Pons (tissue), 1 donor: ENCODE measurements at regions not wholly inside any gene's neighbourhood (a gene's known extent, or its start where the extent isn't known, plus 50 kb on each side); places are given as distances from the start of the nearest gene placed in this dataset.

ENCODE experiments used
- DNase-seq: peaks from one replicate; pipeline ENCODE4 v3.0.0-alpha.2; 2016; ENCODE audit warnings: low spot score

DNA sequence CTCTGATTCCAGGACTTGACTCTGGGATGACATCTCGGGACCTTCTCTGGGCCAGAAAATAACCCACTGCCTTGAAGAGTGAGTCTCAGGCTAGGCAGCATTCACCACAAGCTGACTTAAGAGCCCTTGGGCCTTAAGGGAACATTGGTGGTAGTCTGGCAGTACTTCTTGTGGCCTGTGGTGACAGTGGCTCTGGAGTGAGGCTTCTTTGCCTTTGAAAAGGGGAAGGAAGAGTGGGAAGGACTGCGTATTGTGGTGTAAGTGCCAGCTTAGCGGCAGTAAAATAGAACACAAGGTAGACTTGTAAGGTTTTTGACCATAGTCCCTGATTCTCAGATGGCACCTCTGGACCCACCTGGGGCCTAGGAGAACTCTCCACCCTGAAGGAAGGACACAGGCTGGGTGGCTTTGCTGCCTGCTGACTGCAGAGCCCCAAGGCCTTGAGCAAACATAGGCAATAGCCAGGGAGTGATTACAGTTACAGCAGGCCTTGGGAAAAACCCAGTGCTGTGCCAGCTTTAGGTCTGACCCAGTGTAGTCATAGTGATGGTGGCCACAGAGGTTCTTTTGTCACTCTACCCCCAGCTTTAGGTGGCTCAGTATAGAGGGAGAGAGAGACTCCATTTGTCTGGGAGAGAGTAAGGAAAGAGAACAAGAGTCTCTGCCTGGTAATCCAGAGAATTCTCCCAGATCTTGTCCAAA is 483.9 kb downstream of the SH2D4B start:
- peak; percentile 11 for DNase-seq

DNA sequence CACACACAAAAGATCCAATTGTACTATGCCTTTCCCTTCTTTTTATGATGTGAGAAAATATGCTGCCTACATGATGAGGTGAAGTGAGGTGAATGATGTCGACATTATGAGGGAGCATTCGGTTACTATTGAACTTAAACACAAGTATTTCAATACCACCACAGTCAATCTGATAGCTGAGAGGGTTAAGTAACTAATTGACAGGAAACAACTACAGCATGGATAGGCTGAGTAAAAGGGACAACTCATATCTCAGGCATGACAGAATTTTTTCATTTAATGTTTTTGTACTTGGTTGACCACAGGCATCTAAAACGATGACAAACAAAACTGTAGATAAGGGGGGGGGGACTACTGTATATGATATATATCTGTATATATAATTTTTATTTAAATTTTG is 488.9 kb downstream of the SH2D4B start:
- DNase-seq: no peak

DNA sequence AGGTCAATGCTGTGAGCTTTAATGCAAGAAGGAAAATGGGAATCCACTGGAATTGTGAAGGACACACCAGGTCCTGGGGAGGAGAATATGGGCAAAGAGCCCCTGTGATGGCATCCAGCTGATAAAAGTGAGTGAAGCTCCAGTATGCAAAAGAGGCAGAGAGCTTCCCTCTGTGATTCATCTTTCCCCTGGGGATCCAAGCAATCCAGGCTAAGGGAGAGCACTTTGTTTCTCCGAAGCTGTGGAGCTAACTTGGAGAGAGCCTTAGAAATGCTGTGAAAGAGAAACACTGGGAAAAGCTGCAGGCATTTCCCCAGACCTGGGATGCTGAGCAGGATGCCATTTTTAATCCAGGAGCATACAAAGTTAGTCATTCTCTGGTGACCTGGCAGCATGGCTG is 489.5 kb downstream of the SH2D4B start:
- DNase-seq: no peak

- no peak for DNase-seq
Measured at GRCh38 chr10:81027706-81028105, 490.0 kb downstream of the SH2D4B start.

- no peak for DNase-seq
Measured at GRCh38 chr10:81031774-81032173, 494.1 kb downstream of the SH2D4B start.

- DNase-seq: no peak
Measured at GRCh38 chr10:81034383-81034782, 496.7 kb downstream of the SH2D4B start.

DNA sequence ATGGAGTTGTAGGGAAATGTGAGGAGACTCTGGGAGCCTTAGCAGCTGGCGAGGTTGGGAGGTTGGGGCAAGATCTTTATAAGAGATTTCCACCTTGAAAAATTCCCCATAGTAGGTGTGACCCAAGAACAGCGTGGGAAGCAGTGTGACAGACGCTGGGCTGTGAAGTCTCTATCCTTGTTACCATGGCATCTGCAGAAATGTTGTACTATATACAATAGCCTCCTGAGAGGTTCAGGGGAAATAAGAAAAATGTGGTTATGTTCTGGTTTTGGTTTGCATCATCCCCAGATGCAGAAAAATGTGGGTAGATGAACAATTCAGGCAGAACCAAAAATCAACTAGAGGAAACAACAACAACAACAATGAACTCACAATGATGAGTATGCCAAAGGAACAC is 498.6 kb downstream of the SH2D4B start:
- no peak for DNase-seq

DNA sequence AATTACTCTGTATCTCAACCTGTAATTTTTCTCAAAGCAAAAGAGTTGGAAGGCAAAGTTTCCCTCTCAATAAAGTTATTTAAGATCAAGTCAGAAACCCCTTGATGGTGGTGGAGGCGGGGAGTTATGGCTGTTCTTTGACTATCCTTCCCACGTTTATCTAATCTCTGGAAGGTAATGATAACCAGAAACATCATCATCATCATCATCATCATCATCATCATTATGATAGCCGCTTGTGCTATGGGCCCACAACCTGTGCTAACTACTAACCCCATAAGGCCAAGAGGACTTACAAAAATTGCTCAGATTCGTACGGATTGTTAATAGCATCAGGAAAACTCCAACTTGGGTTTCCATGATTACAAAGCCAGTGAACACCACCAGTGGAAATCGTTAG is 502.3 kb downstream of the SH2D4B start:
- no peak for DNase-seq

GRCh38 chr10:81040940-81041339 is 503.2 kb downstream of the SH2D4B start:
- DNase-seq: no peak

DNA sequence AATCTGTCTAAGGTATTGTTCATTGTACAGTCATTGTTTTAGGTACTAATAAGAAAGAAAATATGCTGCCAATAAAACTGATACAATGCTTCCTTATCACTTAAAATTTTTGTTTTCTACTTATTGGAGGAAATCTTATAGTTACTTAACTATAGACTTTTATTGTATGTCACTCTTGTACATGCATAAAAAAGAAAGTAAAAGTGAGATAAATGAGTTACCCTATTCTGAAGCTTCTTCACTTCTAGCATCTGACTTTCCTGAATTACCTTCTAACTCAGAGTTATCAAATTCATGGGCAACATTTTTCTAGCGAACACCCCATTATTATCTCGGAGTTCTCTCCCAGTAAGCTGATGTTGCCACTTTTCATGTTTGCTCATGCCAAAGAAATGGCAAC is 504.9 kb downstream of the SH2D4B start:
- no peak for DNase-seq

DNA sequence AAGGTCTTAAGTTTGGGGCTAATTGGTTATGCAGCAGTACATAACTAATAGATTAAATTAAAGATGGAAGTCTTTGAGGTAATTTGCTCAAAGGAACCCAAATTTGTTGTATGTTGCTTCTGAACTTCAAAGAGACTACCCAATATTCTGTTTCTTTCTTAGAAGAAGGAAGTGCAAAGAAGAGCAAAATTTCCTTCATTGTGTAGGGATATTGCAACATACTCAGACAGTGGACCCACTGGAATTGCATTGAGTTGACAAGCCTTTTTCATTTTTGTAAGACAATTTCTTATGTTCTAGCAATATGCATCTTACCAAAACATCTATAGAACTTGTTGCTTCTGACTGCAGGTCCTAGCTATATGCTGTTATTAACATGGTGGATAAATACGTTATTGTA is 527.8 kb downstream of the SH2D4B start:
- DNase-seq: no peak

GRCh38 chr10:81068460-81068859 is 530.8 kb downstream of the SH2D4B start:
- no peak for DNase-seq

- no peak for DNase-seq
Measured at GRCh38 chr10:81071087-81071796, 533.5 kb downstream of the SH2D4B start.

DNA sequence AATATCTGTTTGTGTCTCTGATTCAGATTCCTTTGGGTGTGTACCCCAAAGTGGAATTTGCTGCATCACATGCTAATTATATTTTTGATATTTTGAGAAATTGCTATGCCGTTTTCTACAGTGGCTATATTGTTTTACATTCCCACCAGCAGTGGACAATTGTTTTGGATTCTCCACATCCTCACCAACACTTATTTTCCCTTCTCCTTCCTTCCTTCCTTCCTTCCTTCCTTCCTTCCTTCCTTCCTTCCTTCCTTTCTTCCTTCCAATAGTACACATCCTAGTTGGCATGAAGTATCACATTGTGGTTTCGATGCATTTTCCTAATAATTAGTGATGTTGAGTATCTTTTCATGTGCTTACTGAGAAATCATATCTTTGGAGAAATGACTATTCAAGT is 535.5 kb downstream of the SH2D4B start:
- DNase-seq: no peak

DNA sequence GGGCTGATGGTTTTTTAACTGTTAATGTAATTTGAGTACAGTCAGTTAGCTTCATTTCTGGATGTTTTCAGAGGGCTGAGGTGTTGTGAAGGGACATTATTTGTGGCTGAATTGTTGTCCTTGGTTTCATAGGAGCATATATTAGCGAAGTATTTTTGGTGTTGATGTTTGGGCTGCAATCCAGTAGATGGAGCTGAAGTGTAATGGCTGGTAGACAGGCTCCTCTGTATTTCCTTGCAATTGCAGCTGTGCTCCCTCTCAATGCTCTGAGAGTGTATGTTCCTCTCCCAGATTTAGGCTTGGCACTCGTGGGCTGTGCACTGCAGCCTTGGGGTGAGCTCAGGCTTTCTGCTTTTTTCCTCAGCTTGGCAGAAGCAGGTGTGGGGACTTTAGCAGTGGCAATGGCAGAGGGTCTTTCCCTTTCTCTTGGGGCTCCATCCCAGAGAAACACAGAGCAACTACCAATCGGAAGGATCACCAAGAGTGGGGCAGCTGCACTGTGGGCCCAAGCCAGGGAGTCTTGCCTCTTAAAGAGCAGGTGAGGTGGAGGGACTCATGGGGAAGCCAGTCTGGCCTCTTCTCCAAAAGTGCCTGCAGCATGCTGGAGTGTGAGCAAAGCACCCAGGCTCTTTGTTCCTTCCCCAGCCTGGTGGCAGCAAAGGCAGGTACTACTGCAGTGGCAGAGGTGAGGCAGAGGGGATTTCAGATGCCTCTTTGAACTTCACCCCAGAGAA is 544.4 kb downstream of the SH2D4B start:
- DNase-seq: no peak

- DNase-seq: no peak
Measured at GRCh38 chr10:81082621-81083376, 545.1 kb downstream of the SH2D4B start.

DNA sequence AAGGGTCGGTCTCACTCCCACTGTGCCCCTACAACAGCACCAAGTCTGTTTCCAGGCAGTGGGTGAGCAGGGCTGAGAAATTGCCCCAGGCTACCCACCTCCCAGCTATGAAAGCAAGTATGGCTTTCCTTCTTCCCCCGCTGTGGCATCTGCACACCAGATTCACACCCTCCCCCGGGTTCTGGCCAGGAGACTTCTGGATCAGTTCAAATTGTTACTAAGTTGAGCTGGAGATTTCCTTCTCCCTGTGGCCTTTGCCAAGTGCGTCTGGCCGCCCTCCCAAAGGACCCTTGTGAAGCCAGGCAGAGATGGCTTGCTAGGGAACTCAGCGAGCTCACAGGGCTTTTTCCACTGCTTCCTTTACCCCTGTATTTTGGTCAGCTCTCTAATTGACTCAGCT is 555.4 kb downstream of the SH2D4B start:
- no peak for DNase-seq

DNA sequence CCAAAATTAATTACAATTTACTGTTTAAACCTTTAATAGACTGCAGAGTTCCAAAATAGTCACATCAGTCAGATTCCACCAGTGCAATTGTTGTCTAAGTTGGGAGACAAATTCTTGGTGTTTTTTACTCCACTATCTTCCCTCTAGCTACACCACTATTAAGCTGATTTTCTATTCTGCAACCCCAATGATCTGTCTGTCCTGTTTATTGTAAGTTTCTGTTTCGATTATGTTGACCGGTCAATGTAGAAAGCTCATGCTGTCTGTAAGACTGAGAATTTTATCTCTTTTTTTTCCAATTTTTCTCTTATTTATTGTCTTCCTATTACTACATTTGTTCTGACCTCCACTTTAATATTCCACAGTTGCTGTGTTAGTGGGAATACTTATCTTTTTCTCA is 557.5 kb downstream of the SH2D4B start:
- DNase-seq: no peak

DNA sequence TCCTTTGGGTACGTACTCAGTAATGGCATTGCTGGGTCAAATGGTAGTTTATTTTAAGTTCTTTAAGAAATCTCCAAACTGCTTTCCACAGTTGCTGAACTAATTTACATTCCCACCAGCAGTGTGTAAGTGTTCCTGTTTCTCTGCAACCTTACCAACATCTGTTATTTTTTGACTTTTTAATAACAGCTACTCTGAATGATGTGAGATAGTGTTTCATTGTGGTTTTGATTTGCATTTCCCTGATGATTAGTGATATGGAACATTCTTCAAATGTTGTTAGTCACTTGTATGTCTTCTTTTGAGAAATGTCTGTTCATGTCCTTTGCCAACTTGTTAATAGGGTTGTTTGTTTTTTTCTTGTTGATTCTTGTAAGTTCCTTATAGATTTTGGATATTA is 558.9 kb downstream of the SH2D4B start:
- DNase-seq: no peak

- no peak for DNase-seq
Measured at GRCh38 chr10:81101062-81101461, 563.4 kb downstream of the SH2D4B start.

- DNase-seq: no peak
Measured at GRCh38 chr10:81104494-81104893, 566.8 kb downstream of the SH2D4B start.

DNA sequence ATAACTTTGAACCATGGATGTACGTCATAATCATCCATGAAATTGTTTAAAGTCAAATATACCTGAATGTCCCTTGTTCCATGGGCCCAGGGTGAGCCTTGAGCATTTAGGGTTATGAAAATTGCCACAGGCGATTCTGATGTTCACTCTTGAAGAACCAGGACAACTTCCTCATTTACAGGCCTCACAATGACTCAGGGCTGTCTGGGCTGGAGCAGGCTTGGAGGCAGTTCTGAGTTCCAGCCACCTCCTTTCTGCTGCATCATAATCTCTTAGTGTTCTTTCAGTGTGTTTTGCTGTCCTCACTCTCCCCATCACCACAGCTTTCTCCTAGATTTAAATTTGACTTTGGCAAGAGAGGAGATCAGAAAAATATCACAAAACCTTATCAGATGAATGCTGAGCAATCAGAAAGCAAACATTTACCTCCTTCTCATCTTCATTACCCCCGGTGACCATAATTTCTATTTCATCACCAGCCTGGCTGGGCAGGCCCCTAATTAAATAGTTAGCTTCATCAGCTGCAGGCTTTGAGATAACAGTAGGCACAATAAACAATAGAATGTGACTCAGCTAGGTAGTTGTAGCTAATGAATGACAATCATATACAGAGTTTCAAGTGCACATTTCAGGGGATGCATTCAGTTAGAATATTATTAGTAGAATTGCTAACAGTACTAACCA is 571.0 kb downstream of the SH2D4B start:
- DNase-seq: peak; percentile 8
